GM18519 (cell line): ENCODE measurements at regions not wholly inside any gene's neighbourhood (a gene's known extent, or its start where the extent isn't known, plus 50 kb on each side); places are given as distances from the start of the nearest gene placed in this dataset.

Source experiments
- ATAC-seq: cut with Tn5 transposase; IDR thresholded peaks from one replicate; pipeline ENCODE4 v1.9.1; 2021; ENCODE audit warnings: mild to moderate bottlenecking, moderate library complexity; ENCODE audit not compliant: unreplicated experiment, low FRiP score

DNA sequence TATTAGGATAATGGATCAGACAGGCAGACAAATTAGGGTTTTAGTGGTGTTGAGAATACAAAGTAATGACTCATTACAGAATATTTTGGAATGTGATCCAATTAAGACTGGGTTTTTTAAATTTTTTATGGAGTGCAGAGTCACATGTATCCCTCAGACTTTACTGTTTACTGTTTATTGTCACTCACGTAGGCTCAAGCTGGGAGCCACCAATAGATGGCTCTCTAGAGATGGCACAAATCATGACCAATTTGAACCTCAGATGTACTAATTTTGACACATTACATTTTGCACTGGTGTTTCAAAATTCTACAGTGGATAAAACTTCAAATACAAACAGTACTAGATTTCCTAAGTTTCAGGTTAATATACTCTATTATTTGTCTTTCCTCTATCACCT is 53.6 kb upstream of the ANO3 start:
- ATAC-seq: no peak
